H1 (cell line): ENCODE measurements at regions not wholly inside any gene's neighbourhood (a gene's known extent, or its start where the extent isn't known, plus 50 kb on each side); places are given as distances from the start of the nearest gene placed in this dataset.

Source experiments
- CTCF ChIA-PET: fragments of 300-600 bp; sonication (Branson Sonifier 250); formaldehyde crosslinking; loops from one replicate; lab custom pipeline; 2021; ENCODE audit not compliant: partially characterized antibody; lab: Charles Lee
- POLR2A ChIA-PET: fragments of 300-600 bp; sonication (Branson Sonifier 250); formaldehyde crosslinking; loops from one replicate; lab custom pipeline; 2021; ENCODE audit warnings: inconsistent platforms; ENCODE audit not compliant: partially characterized antibody; lab: Charles Lee
- DNase-seq, 2 experiments: peaks; one replicate each; pipeline versions ENCODE4 v3.0.0 to v3.0.0-alpha.2; 2010 to 2022; ENCODE audit warnings: low spot score in 2 of 2, low read depth in 1 of 2, mixed read lengths in 1 of 2
- FAIRE-seq: peaks from 2 replicates; lab custom pipeline; 2011; peaks lifted over from hg19 to GRCh38; lab: Jason Lieb, UNC
- H2AFZ ChIP-seq: 2 replicates; pipeline ENCODE4 v1.8.1; 2012; ENCODE audit warnings: low read length, inconsistent platforms
- H2AK5ac ChIP-seq: 2 replicates; pipeline ENCODE4 v1.6.1; 2013; ENCODE audit warnings: low read depth, low read length
- H2BK120ac ChIP-seq: replicated peaks from 2 replicates; pipeline ENCODE3; 2013; ENCODE audit warnings: low read depth, low read length, inconsistent platforms
- H2BK12ac ChIP-seq: 2 replicates; pipeline ENCODE4 v1.6.1; 2013; ENCODE audit warnings: low read depth, low read length
- H2BK15ac ChIP-seq: 2 replicates; pipeline ENCODE4 v1.6.1; 2013; ENCODE audit warnings: low read length
- H2BK20ac ChIP-seq: 2 replicates; pipeline ENCODE4 v1.6.1; 2013; ENCODE audit warnings: low read length
- H2BK5ac ChIP-seq: 2 replicates; pipeline ENCODE4 v1.6.1; 2013; ENCODE audit warnings: low read depth, low read length
- H3K14ac ChIP-seq: 2 replicates; pipeline ENCODE4 v1.6.1; 2013; ENCODE audit warnings: inconsistent platforms; ENCODE audit not compliant: insufficient read length
- H3K18ac ChIP-seq: 2 replicates; pipeline ENCODE4 v1.6.1; 2013; ENCODE audit warnings: low read length; ENCODE audit errors: extremely low read depth
- H3K23ac ChIP-seq: 2 replicates; pipeline ENCODE4 v1.6.1; 2013; ENCODE audit warnings: inconsistent platforms; ENCODE audit not compliant: insufficient read length
- H3K23me2 ChIP-seq: 2 replicates; pipeline ENCODE4 v1.6.1; 2013; ENCODE audit warnings: low read depth, low read length
- H3K27ac ChIP-seq: 2 replicates; pipeline ENCODE4 v1.6.1; 2011; ENCODE audit warnings: low read depth, low read length, inconsistent platforms
- H3K27me3 ChIP-seq, 4 experiments: replicated peaks in 1 of 4; 1 replicate in 1 of 4; 2 replicates in 3 of 4; pipeline versions ENCODE4 v1.6.1 to v1.8.1; 2011 to 2013; ENCODE audit warnings: low read length in 3 of 4, mild to moderate bottlenecking in 3 of 4, inconsistent platforms in 2 of 4, mixed read lengths in 2 of 4, moderate library complexity in 1 of 4; ENCODE audit not compliant: control insufficient read depth in 3 of 4, insufficient read depth in 3 of 4; ENCODE audit errors: extremely low read depth in 1 of 4
- H3K36me3 ChIP-seq, 4 experiments: 2 replicates each; pipeline versions ENCODE4 v1.6.1 to v1.8.1; 2011 to 2013; ENCODE audit warnings: mild to moderate bottlenecking in 4 of 4, low read length in 3 of 4, moderate library complexity in 2 of 4, control low read depth in 1 of 4, inconsistent platforms in 1 of 4; ENCODE audit not compliant: insufficient read depth in 4 of 4, control insufficient read depth in 2 of 4
- H3K4ac ChIP-seq: replicated peaks from 2 replicates; pipeline ENCODE3; 2013; ENCODE audit warnings: low read length, low read depth, mixed read lengths, inconsistent platforms; ENCODE audit not compliant: insufficient read length
- H3K4me1 ChIP-seq, 4 experiments: replicated peaks in 1 of 4; 1 replicate in 1 of 4; 2 replicates in 3 of 4; pipeline versions ENCODE4 v1.6.1 to v1.8.1; 2011 to 2013; ENCODE audit warnings: low read length in 3 of 4, inconsistent platforms in 2 of 4, mixed read lengths in 1 of 4; ENCODE audit not compliant: insufficient read depth in 4 of 4, control insufficient read depth in 3 of 4
- H3K4me2 ChIP-seq, 2 experiments: 2 replicates each; pipeline versions ENCODE4 v1.6.1 to v1.8.1; 2011 to 2013; ENCODE audit warnings: low read depth in 2 of 2, low read length in 2 of 2, control low read depth in 1 of 2, inconsistent platforms in 1 of 2, mild to moderate bottlenecking in 1 of 2; ENCODE audit not compliant: insufficient read depth in 1 of 2
- H3K4me3 ChIP-seq, 4 experiments: fragments of 200-600, 300-600 bp in 1 of 4; sonication (generic), shearing (Covaris generic), sonication (Bioruptor Twin) in 1 of 4; 2 replicates each; pipeline versions ENCODE4 v1.5.1 to v1.8.1; 2011 to 2016; ENCODE audit warnings: low read length in 4 of 4, low read depth in 3 of 4, control low read depth in 2 of 4, inconsistent platforms in 2 of 4, mild to moderate bottlenecking in 2 of 4, mixed read lengths in 1 of 4, moderate library complexity in 1 of 4; ENCODE audit not compliant: insufficient read depth in 2 of 4; ENCODE audit errors: extremely low read depth in 1 of 4
- H3K56ac ChIP-seq: replicated peaks from 2 replicates; pipeline ENCODE3; 2013; ENCODE audit warnings: low read depth, mild to moderate bottlenecking, mixed read lengths, low read length, inconsistent platforms; ENCODE audit not compliant: insufficient read length
- H3K79me1 ChIP-seq: 2 replicates; pipeline ENCODE4 v1.6.1; 2013; ENCODE audit warnings: low read depth, low read length, control low read depth
- H3K79me2 ChIP-seq, 2 experiments: 2 replicates each; pipeline versions ENCODE4 v1.6.1 to v1.8.1; 2012 to 2013; ENCODE audit warnings: low read length in 2 of 2, mild to moderate bottlenecking in 2 of 2, inconsistent platforms in 1 of 2; ENCODE audit not compliant: insufficient read depth in 2 of 2, control insufficient read depth in 1 of 2
- H3K9ac ChIP-seq, 4 experiments: replicated peaks in 1 of 4; 1 replicate in 1 of 4; 2 replicates in 3 of 4; pipeline versions ENCODE4 v1.6.1 to v1.8.1; 2011 to 2013; ENCODE audit warnings: low read depth in 3 of 4, low read length in 3 of 4, control low read depth in 2 of 4, mild to moderate bottlenecking in 2 of 4, moderate library complexity in 2 of 4, inconsistent platforms in 1 of 4; ENCODE audit errors: extremely low read depth in 1 of 4
- H3K9me3 ChIP-seq, 2 experiments: 2 replicates each; pipeline versions ENCODE4 v1.6.1 to v1.8.1; 2012 to 2013; ENCODE audit warnings: mild to moderate bottlenecking in 2 of 2, moderate library complexity in 2 of 2, control low read depth in 1 of 2, inconsistent platforms in 1 of 2, low read depth in 1 of 2, low read length in 1 of 2, mixed read lengths in 1 of 2; ENCODE audit not compliant: insufficient read depth in 2 of 2
- H4K20me1 ChIP-seq, 2 experiments: replicated peaks in 1 of 2; 2 replicates each; pipeline versions ENCODE3 to v1.8.1; 2011 to 2013; ENCODE audit warnings: inconsistent platforms in 2 of 2, low read length in 2 of 2, mild to moderate bottlenecking in 1 of 2; ENCODE audit not compliant: insufficient read depth in 2 of 2, control insufficient read depth in 1 of 2
- H4K5ac ChIP-seq: 2 replicates; pipeline ENCODE4 v1.6.1; 2013; ENCODE audit warnings: low read length, low read depth, mixed read lengths, inconsistent platforms; ENCODE audit not compliant: insufficient read length
- H4K8ac ChIP-seq: 2 replicates; pipeline ENCODE4 v1.8.0; 2013; ENCODE audit warnings: mild to moderate bottlenecking, moderate library complexity, low read length, inconsistent platforms; ENCODE audit not compliant: insufficient read depth; ENCODE audit errors: extremely low read depth
- H4K91ac ChIP-seq: replicated peaks from 2 replicates; pipeline ENCODE3; 2013; ENCODE audit warnings: low read length, mixed read lengths, inconsistent platforms; ENCODE audit not compliant: insufficient read length
- CHD1 ChIP-seq: IDR thresholded peaks from 2 replicates; pipeline ENCODE4 v1.6.1; 2012; ENCODE audit warnings: low read depth, low read length, improper control_type of control experiment
- CHD2 ChIP-seq: IDR thresholded peaks from 2 replicates; pipeline ENCODE4 v1.6.1; 2012; ENCODE audit warnings: low read length, improper control_type of control experiment
- CREB1 ChIP-seq: IDR thresholded peaks from 2 replicates; pipeline ENCODE4 v1.6.1; 2012; ENCODE audit warnings: inconsistent platforms
- KDM4A ChIP-seq: IDR thresholded peaks from one replicate; pipeline ENCODE4 v1.7.1; 2012; ENCODE audit warnings: low read depth, mild to moderate bottlenecking, moderate library complexity, low read length, inconsistent platforms; ENCODE audit not compliant: severe bottlenecking
- PHF8 ChIP-seq: fragments of 200-600 bp; sonication (generic); conservative IDR thresholded peaks from 2 replicates; pipeline ENCODE4 v1.7.1; 2012; ENCODE audit warnings: low read depth, mild to moderate bottlenecking, inconsistent platforms, low read length, moderate library complexity
- POLR2A ChIP-seq, 2 experiments: IDR thresholded peaks; 1 replicate in 1 of 2; 2 replicates in 1 of 2; pipeline ENCODE4 v1.6.1; 2011; ENCODE audit warnings: low read depth in 2 of 2, low read length in 2 of 2, mild to moderate bottlenecking in 2 of 2; ENCODE audit errors: control extremely low read depth in 1 of 2
- RNF2 ChIP-seq: fragments of 200-900, 300-1000 bp; sonication (generic); IDR thresholded peaks from 2 replicates; pipeline ENCODE4 v1.7.1; 2016; ENCODE audit warnings: borderline replicate concordance, low read depth, mild to moderate bottlenecking, antibody characterized with exemption, low read length; ENCODE audit not compliant: poor library complexity, severe bottlenecking; ENCODE audit errors: missing control alignments
- RXRA ChIP-seq: IDR thresholded peaks from 2 replicates; pipeline ENCODE4 v1.6.1; 2011; ENCODE audit warnings: low read depth, mild to moderate bottlenecking, low read length, moderate library complexity; ENCODE audit not compliant: insufficient read depth
- SAP30 ChIP-seq: fragments of 300-600 bp; sonication (generic); IDR thresholded peaks from 2 replicates; pipeline ENCODE4 v1.7.1; 2012; ENCODE audit warnings: low read length, moderate library complexity, mild to moderate bottlenecking, inconsistent platforms; ENCODE audit not compliant: insufficient read depth, insufficient replicate concordance
- TAF1 ChIP-seq: IDR thresholded peaks from 2 replicates; pipeline ENCODE4 v1.6.1; 2011; ENCODE audit warnings: mild to moderate bottlenecking, low read depth, low read length
- TBP ChIP-seq: IDR thresholded peaks from 2 replicates; pipeline ENCODE4 v1.6.1; 2011; ENCODE audit warnings: low read depth, low read length, improper control_type of control experiment
- WGBS, 2 experiments: shearing (Covaris generic) in 1 of 2; methylation state at CpG; one replicate each; pipeline versions ENCODE4 v1.1.6 to v1.1.7; 2013 to 2015; ENCODE audit warnings: low lambda C conversion rate in 2 of 2, mixed read lengths in 2 of 2, inconsistent platforms in 1 of 2, low coverage in 1 of 2, missing lambda C conversion rate in 1 of 2; ENCODE audit not compliant: insufficient replicate concordance in 2 of 2, insufficient coverage in 1 of 2, insufficient read length in 1 of 2; ENCODE audit errors: extremely low coverage in 1 of 2, missing lambda C conversion rate in 1 of 2; 5-methylcytosine and 5-hydroxymethylcytosine counted together

DNA sequence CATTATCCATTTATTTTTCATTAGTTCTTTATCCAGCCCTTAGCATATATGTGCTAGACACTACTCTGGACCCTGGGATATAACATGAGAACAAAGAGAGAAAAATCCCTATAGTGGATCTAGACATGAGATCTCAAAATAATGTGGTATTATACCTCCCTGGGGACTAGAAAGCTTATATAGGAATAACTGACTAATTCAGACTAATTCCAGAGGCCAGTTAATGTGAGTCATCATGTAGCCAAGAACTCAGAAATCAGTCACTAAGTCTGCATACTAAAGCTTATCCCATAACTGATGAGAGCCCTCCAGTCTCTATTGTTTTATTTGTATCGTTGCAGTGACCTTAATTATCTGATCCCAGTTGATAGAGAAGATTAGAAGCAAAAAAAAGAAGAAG, 267.1 kb upstream of the RGS6 start:
- Histone ChIP-seq H3K56ac (no peak overlapping the region), H3K9ac (no peak overlapping the region), H2AK5ac (no peak overlapping the region), H2BK120ac (no peak overlapping the region), H2AFZ (no peak overlapping the region), H3K79me1 (no peaks in the 10 kb centered on the region), H3K79me2 (no peaks in the 10 kb centered on the region), H4K5ac (no peak overlapping the region), H3K27ac (no peak overlapping the region), H2BK12ac (no peak overlapping the region), H3K4me1 (peaks cover 0 to 7% (median 2%) of the 10 kb centered on the region in 4 experiments; a peak in 3 of 7 replicates), H3K23ac (no peak overlapping the region), H3K4me3 (no peak overlapping the region), H3K36me3 (peaks cover 0 to 6% (median 1%) of the 10 kb centered on the region in 4 experiments; a peak in 1 of 8 replicates), H2BK5ac (no peak overlapping the region), H2BK20ac (no peak overlapping the region), H3K23me2 (no peaks in the 10 kb centered on the region), H3K9me3 (no peaks in the 10 kb centered on the region), H3K4ac (no peak overlapping the region), H3K27me3 (no peaks in the 10 kb centered on the region), H4K8ac (no peak overlapping the region), H4K91ac (no peak overlapping the region), H4K20me1 (no peaks in the 10 kb centered on the region), H3K14ac (no peak overlapping the region), H3K4me2 (no peak overlapping the region), H2BK15ac (no peak overlapping the region), H3K18ac (no peak overlapping the region)
- POLR2A ChIA-PET = no interaction called here
- DNase-seq (no peak), FAIRE-seq (no peak)
- CTCF ChIA-PET = no interaction called here
- WGBS, 2 experiments = 80% methylated on average over 1 of the region's 1 CpG; no CpG with 5 or more reads in 1 of the 2 experiments
- TF ChIP-seq SAP30 (no peak), TBP (no peak), PHF8 (no peak), KDM4A (no peak), TAF1 (no peak), RNF2 (no peak), CHD2 (no peak), POLR2A (IDR thresholded peaks at IDR 0.05; ENCODE audit: control extremely low read depth in 1 of 2, low read depth in 2 of 2, low read length in 2 of 2) (no peak), RXRA (no peak), CREB1 (no peak), CHD1 (no peak)
